Caco-2 (cell line): ENCODE measurements at regions not wholly inside any gene's neighbourhood (a gene's known extent, or its start where the extent isn't known, plus 50 kb on each side); places are given as distances from the start of the nearest gene placed in this dataset.

Experiments
- BruUV-seq: library from RNA; stranded (reverse); fragments of 400-500 nt; replicated peaks from 2 replicates; lab custom pipeline; 2021; lab: Mats Ljungman, UMichigan
- CTCF ChIA-PET: fragments of 300-600 bp; sonication (Branson Sonifier 250); formaldehyde crosslinking; loops from one replicate; lab custom pipeline; 2022; ENCODE audit warnings: antibody characterized with exemption; lab: Charles Lee
- POLR2A ChIA-PET: fragments of 300-600 bp; sonication (Branson Sonifier 250); formaldehyde crosslinking; loops from one replicate; lab custom pipeline; 2022; ENCODE audit warnings: antibody characterized with exemption; lab: Charles Lee
- DNase-seq, 2 experiments: peaks; one replicate each; pipeline versions ENCODE4 v3.0.0 to v3.0.0-alpha.2; 2020 to 2022
- H3K27me3 ChIP-seq: replicated peaks from 2 replicates; pipeline ENCODE4 v1.6.0; 2011; ENCODE audit warnings: low read length; ENCODE audit not compliant: control insufficient read depth, insufficient read depth
- H3K36me3 ChIP-seq: 2 replicates; pipeline ENCODE4 v1.5.1; 2011; ENCODE audit warnings: low read length; ENCODE audit not compliant: control insufficient read depth, insufficient read depth
- H3K4me1 ChIP-seq: fragments of 250-450 bp; sonication (Bioruptor Pico); 2 replicates; pipeline ENCODE4 v1.5.1; 2020; ENCODE audit warnings: mild to moderate bottlenecking
- H3K4me3 ChIP-seq: 2 replicates; pipeline ENCODE4 v1.5.1; 2011; ENCODE audit warnings: low read depth, mild to moderate bottlenecking, control low read depth, low read length
- H3K9me3 ChIP-seq: fragments of 250-450 bp; sonication (Bioruptor Pico); 2 replicates; pipeline ENCODE4 v1.5.1; 2020; ENCODE audit warnings: mild to moderate bottlenecking, moderate library complexity
- H3K27ac Mint-ChIP-seq: one replicate; pipeline ENCODE4 v1.8.0; 2022; ENCODE audit warnings: mixed read lengths; ENCODE audit not compliant: unreplicated experiment
- H3K27me3 Mint-ChIP-seq: one replicate; pipeline ENCODE4 v1.8.0; 2022; ENCODE audit warnings: mixed read lengths; ENCODE audit not compliant: insufficient read depth, unreplicated experiment
- H3K36me3 Mint-ChIP-seq: one replicate; pipeline ENCODE4 v1.8.0; 2022; ENCODE audit warnings: mild to moderate bottlenecking, mixed read lengths; ENCODE audit not compliant: insufficient read depth, unreplicated experiment
- H3K4me1 Mint-ChIP-seq: one replicate; pipeline ENCODE4 v1.8.0; 2022; ENCODE audit warnings: low read depth, mixed read lengths; ENCODE audit not compliant: unreplicated experiment
- H3K4me3 Mint-ChIP-seq: one replicate; pipeline ENCODE4 v1.8.0; 2022; ENCODE audit warnings: mild to moderate bottlenecking, moderate library complexity, mixed read lengths; ENCODE audit not compliant: unreplicated experiment
- H3K9me3 Mint-ChIP-seq: one replicate; pipeline ENCODE4 v1.8.0; 2022; ENCODE audit warnings: mixed read lengths; ENCODE audit not compliant: unreplicated experiment
- CTCF ChIP-seq, 2 experiments: fragments of 200-600 bp in 1 of 2; IDR thresholded peaks; 1 replicate in 1 of 2; 2 replicates in 1 of 2; pipeline versions ENCODE4 v1.5.1 to v1.8.0; 2011 to 2022; ENCODE audit warnings: antibody characterized with exemption in 1 of 2, control low read depth in 1 of 2, inconsistent platforms in 1 of 2, low read depth in 1 of 2, low read length in 1 of 2, mild to moderate bottlenecking in 1 of 2, moderate library complexity in 1 of 2; ENCODE audit not compliant: insufficient read depth in 1 of 2, severe bottlenecking in 1 of 2, unreplicated experiment in 1 of 2
- intact Hi-C: fragments of 100-400 bp; cut with micrococcal nuclease; formaldehyde crosslinking; loops from one replicate; pipeline ENCODE4 v1.10.0; 2022; ENCODE audit not compliant: unreplicated experiment

- no peak for DNase-seq
- CTCF ChIA-PET, result no interaction called here
Measured at GRCh38 chr4:114229706-114230105, 250.3 kb upstream of the ARSJ start.

GRCh38 chr4:114236171-114236769, 256.8 kb upstream of the ARSJ start:
- Mint-ChIP-seq H3K27ac (no peak overlapping the region), H3K4me3 (no peak overlapping the region), H3K9me3 (no peaks in the 10 kb centered on the region), H3K27me3 (no peaks in the 10 kb centered on the region), H3K36me3 (no peaks in the 10 kb centered on the region), H3K4me1 (peaks cover 7% of the 10 kb centered on the region)
- no peak for TF ChIP-seq CTCF (IDR thresholded peaks at IDR 0.05; ENCODE audit: insufficient read depth in 1 of 2, low read depth in 1 of 2, low read length in 1 of 2, severe bottlenecking in 1 of 2, unreplicated experiment in 1 of 2)
- intact Hi-C loops, result no loop called here
- DNase-seq, result no peak
- Histone ChIP-seq H3K4me1 (no peaks in the 10 kb centered on the region), H3K4me3 (no peak overlapping the region), H3K27me3 (no peaks in the 10 kb centered on the region), H3K36me3 (no peaks in the 10 kb centered on the region), H3K9me3 (no peaks in the 10 kb centered on the region)
- ChIA-PET CTCF (no interaction called here), POLR2A (no interaction called here)
- BruUV-seq, result no TSS peak

More at GRCh38 chr4:114229706-114230105, 250.3 kb upstream of the ARSJ start:
- Histone ChIP-seq H3K4me3 (no peak overlapping the region), H3K4me1 (no peaks in the 10 kb centered on the region), H3K9me3 (no peaks in the 10 kb centered on the region), H3K36me3 (no peaks in the 10 kb centered on the region), H3K27me3 (no peaks in the 10 kb centered on the region)
- peaks cover 6% of the 10 kb centered on the region for H3K4me1 Mint-ChIP-seq
- H3K9me3 Mint-ChIP-seq, result no peaks in the 10 kb centered on the region
- intact Hi-C loops, result no loop called here
- POLR2A ChIA-PET, result no interaction called here
- H3K27me3 Mint-ChIP-seq, result no peaks in the 10 kb centered on the region
- no peaks in the 10 kb centered on the region for H3K36me3 Mint-ChIP-seq
- no peak overlapping the region for H3K27ac Mint-ChIP-seq
- TF ChIP-seq CTCF (IDR thresholded peaks at IDR 0.05; ENCODE audit: insufficient read depth in 1 of 2, low read depth in 1 of 2, low read length in 1 of 2, severe bottlenecking in 1 of 2, unreplicated experiment in 1 of 2), result no peak
- no peak overlapping the region for H3K4me3 Mint-ChIP-seq
- no TSS peak for BruUV-seq

- H3K27me3 Mint-ChIP-seq, result no peaks in the 10 kb centered on the region
- no peaks in the 10 kb centered on the region for H3K36me3 Mint-ChIP-seq
- no peaks in the 10 kb centered on the region for H3K36me3 ChIP-seq
- no peak overlapping the region for H3K4me3 ChIP-seq
- BruUV-seq, result no TSS peak
- intact Hi-C loops, result no loop called here
- DNase-seq, result no peak
- no peaks in the 10 kb centered on the region for H3K4me1 ChIP-seq
- no peak for TF ChIP-seq CTCF (IDR thresholded peaks at IDR 0.05; ENCODE audit: insufficient read depth in 1 of 2, low read depth in 1 of 2, low read length in 1 of 2, severe bottlenecking in 1 of 2, unreplicated experiment in 1 of 2)
- ChIA-PET POLR2A (no interaction called here), CTCF (no interaction called here)
- H3K9me3 Mint-ChIP-seq, result no peaks in the 10 kb centered on the region
- H3K4me1 Mint-ChIP-seq, result peaks cover 7% of the 10 kb centered on the region
- H3K27ac Mint-ChIP-seq, result no peak overlapping the region
- no peak overlapping the region for H3K4me3 Mint-ChIP-seq
- no peaks in the 10 kb centered on the region for H3K27me3 ChIP-seq
- H3K9me3 ChIP-seq, result no peaks in the 10 kb centered on the region
Measured at GRCh38 chr4:114237997-114238396, 258.6 kb upstream of the ARSJ start.
